RWPE2 (cell line): ENCODE measurements at regions not wholly inside any gene's neighbourhood (a gene's known extent, or its start where the extent isn't known, plus 50 kb on each side); places are given as distances from the start of the nearest gene placed in this dataset.

Experiments used
- ATAC-seq: fragments of 200-7000 bp; cut with Tn5 transposase; 3 replicates; pipeline ENCODE4 v1.9.1; 2021; ENCODE audit warnings: low read depth
- DNase-seq: peaks from one replicate; pipeline ENCODE4 v3.0.0-alpha.2; 2020; ENCODE audit warnings: low spot score
- H3K27ac ChIP-seq: fragments of 450-650 bp; 2 replicates; pipeline ENCODE4 v1.5.1; 2017; ENCODE audit warnings: mild to moderate bottlenecking; ENCODE audit not compliant: poor library complexity, severe bottlenecking
- H3K27me3 ChIP-seq: fragments of 250-450 bp; sonication (Bioruptor Pico); 2 replicates; pipeline ENCODE4 v1.5.1; 2021; ENCODE audit warnings: mild to moderate bottlenecking, moderate library complexity; ENCODE audit not compliant: insufficient read depth, poor library complexity, severe bottlenecking
- H3K36me3 ChIP-seq: fragments of 250-450 bp; sonication (Bioruptor Pico); 2 replicates; pipeline ENCODE4 v1.5.1; 2020; ENCODE audit warnings: low read depth, mild to moderate bottlenecking, moderate library complexity
- H3K4me1 ChIP-seq: fragments of 250-450 bp; sonication (Bioruptor Pico); 2 replicates; pipeline ENCODE4 v1.5.1; 2021; ENCODE audit warnings: mild to moderate bottlenecking, moderate library complexity; ENCODE audit not compliant: insufficient read depth, poor library complexity, severe bottlenecking
- H3K4me3 ChIP-seq: fragments of 250-450 bp; sonication (Bioruptor Pico); 2 replicates; pipeline ENCODE4 v1.5.1; 2021; ENCODE audit warnings: mild to moderate bottlenecking, moderate library complexity; ENCODE audit not compliant: severe bottlenecking
- H3K9me3 ChIP-seq: fragments of 250-450 bp; sonication (Bioruptor Pico); 2 replicates; pipeline ENCODE4 v1.5.1; 2021; ENCODE audit warnings: mild to moderate bottlenecking, moderate library complexity; ENCODE audit not compliant: severe bottlenecking
- CTCF ChIP-seq: fragments of 450-650 bp; IDR thresholded peaks from one replicate; pipeline ENCODE4 v1.5.1; 2017; ENCODE audit warnings: mild to moderate bottlenecking, moderate library complexity; ENCODE audit not compliant: poor library complexity, severe bottlenecking

DNA sequence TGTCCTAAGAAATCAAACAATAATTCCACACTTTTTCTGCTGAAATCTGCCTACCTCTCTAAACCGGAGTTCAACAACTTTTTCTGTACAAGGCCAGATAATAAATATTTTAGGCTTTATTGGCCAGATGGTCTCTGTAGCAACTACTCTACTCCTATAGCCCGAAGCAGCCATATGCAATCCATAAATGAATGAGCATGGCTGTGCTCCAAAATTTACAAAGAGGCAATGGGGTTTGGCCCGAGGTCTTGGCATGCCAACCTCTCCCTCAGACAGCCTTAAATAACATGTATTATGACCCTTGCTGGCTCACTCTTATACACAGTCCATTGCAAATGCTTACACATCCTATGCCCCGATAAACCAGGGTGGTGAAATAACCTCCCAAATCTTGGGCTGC lies 98.6 kb upstream of the GPM6A start:
- Histone ChIP-seq H3K4me3 (no peak overlapping the region), H3K4me1 (no peaks in the 10 kb centered on the region)
- DNase-seq: no peak

GRCh38 chr4:175916626-175917351 lies 104.7 kb upstream of the GPM6A start:
- ATAC-seq: no peak
- TF ChIP-seq CTCF: no peak
- Histone ChIP-seq H3K9me3 (no peaks in the 10 kb centered on the region), H3K27me3 (no peaks in the 10 kb centered on the region), H3K27ac (no peak overlapping the region), H3K4me3 (no peak overlapping the region), H3K4me1 (no peaks in the 10 kb centered on the region), H3K36me3 (no peaks in the 10 kb centered on the region)
- DNase-seq: no peak

More for the DNA sequence above, 98.6 kb upstream of the GPM6A start:
- TF ChIP-seq CTCF: no peak
- Histone ChIP-seq H3K27ac (no peak overlapping the region), H3K27me3 (no peaks in the 10 kb centered on the region), H3K9me3 (no peaks in the 10 kb centered on the region), H3K36me3 (no peaks in the 10 kb centered on the region)
- ATAC-seq: no peak

GRCh38 chr4:175927121-175927520 lies 115.1 kb upstream of the GPM6A start:
- Histone ChIP-seq H3K36me3 (no peaks in the 10 kb centered on the region), H3K4me1 (no peaks in the 10 kb centered on the region), H3K9me3 (peaks cover 2% of the 10 kb centered on the region), H3K4me3 (no peak overlapping the region), H3K27ac (no peak overlapping the region), H3K27me3 (no peaks in the 10 kb centered on the region)
- ATAC-seq: peak; percentile 62; the same call in 2 of the 3 replicates
- TF ChIP-seq CTCF: no peak
- no peak for DNase-seq

DNA sequence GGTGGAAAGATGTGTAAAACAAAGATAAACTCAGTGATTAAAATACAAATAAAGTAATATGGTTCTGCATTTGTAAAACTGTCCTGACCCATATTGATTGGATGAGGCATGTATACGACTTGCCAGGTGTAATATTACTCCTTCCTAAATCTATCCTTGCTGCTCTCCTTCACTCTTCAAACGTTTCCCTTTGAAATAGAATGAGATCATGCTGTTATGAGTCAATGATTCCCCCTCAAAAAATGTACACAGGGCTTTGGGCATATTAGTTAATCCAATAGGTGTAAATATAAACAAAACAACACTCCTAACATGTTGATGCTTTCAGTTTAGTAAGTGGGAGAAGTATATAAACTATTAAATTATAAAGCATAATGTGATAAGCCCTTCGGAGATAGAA lies 117.4 kb upstream of the GPM6A start:
- Histone ChIP-seq H3K4me1 (no peaks in the 10 kb centered on the region), H3K4me3 (no peak overlapping the region), H3K36me3 (no peaks in the 10 kb centered on the region), H3K9me3 (peaks cover 2% of the 10 kb centered on the region), H3K27me3 (no peaks in the 10 kb centered on the region), H3K27ac (no peak overlapping the region)
- no peak for DNase-seq
- no peak for TF ChIP-seq CTCF
- ATAC-seq: no peak

DNA sequence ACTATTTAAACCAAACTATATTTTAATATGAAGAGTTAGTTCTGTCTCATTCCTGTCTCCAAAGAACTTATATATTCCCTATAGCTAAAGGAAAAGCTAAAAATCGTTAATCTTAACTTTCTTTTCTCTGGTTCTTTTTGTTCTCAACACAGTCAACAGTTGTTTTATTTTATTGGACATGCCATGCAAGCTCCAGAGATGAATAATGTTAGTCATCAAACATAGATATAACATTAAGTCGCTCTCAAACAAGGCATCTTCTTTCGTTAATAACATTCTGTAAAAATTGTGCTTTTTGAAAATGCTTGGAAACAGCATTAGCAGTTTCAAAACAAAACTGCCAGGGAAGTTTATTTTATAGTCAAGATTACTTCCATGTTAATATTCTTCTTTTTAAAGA lies 117.9 kb upstream of the GPM6A start:
- Histone ChIP-seq H3K9me3 (peaks cover 2% of the 10 kb centered on the region), H3K36me3 (no peaks in the 10 kb centered on the region), H3K27ac (no peak overlapping the region), H3K27me3 (no peaks in the 10 kb centered on the region), H3K4me1 (peaks cover 4% of the 10 kb centered on the region), H3K4me3 (no peak overlapping the region)
- ATAC-seq (no peak), DNase-seq (no peak)
- TF ChIP-seq CTCF: no peak
